H1 (cell line): ENCODE measurements at regions not wholly inside any gene's neighbourhood (a gene's known extent, or its start where the extent isn't known, plus 50 kb on each side); places are given as distances from the start of the nearest gene placed in this dataset.

Experiments used
- CBX5 ChIP-seq: fragments of 300-800, 300-1000 bp; sonication (generic); IDR thresholded peaks from 2 replicates; pipeline ENCODE4 v1.7.1; 2016; ENCODE audit warnings: antibody characterized with exemption, low read length, low read depth
- POLR2A ChIP-seq, 2 experiments: IDR thresholded peaks; 1 replicate in 1 of 2; 2 replicates in 1 of 2; pipeline ENCODE4 v1.6.1; 2011; ENCODE audit warnings: low read depth in 2 of 2, low read length in 2 of 2, mild to moderate bottlenecking in 2 of 2; ENCODE audit errors: control extremely low read depth in 1 of 2
- RNF2 ChIP-seq: fragments of 200-900, 300-1000 bp; sonication (generic); IDR thresholded peaks from 2 replicates; pipeline ENCODE4 v1.7.1; 2016; ENCODE audit warnings: borderline replicate concordance, low read depth, mild to moderate bottlenecking, antibody characterized with exemption, low read length; ENCODE audit not compliant: poor library complexity, severe bottlenecking; ENCODE audit errors: missing control alignments
- SP2 ChIP-seq: IDR thresholded peaks from 2 replicates; pipeline ENCODE4 v1.6.1; 2012; ENCODE audit warnings: mild to moderate bottlenecking, low read length, inconsistent platforms
- SRF ChIP-seq: IDR thresholded peaks from 2 replicates; pipeline ENCODE4 v1.6.1; 2011; ENCODE audit warnings: mild to moderate bottlenecking, low read depth, low read length, moderate library complexity
- TF ChIP-seq, protein P1 (sequence below): IDR thresholded peaks from 2 replicates; pipeline ENCODE4 v1.6.1; 2011; ENCODE audit warnings: low read depth, mild to moderate bottlenecking, low read length; ENCODE audit not compliant: insufficient read depth

GRCh38 chr9:124087226-124087625 is 75.7 kb downstream of the LHX2 start (continued):
- no peak for TF ChIP-seq RNF2
- no peak for TF ChIP-seq CBX5
- TF ChIP-seq POLR2A (IDR thresholded peaks at IDR 0.05; ENCODE audit: control extremely low read depth in 1 of 2, low read depth in 2 of 2, low read length in 2 of 2), result no peak
- TF ChIP-seq SRF, result no peak
- TF ChIP-seq SP2, result no peak
- TF ChIP-seq, protein P1, sequence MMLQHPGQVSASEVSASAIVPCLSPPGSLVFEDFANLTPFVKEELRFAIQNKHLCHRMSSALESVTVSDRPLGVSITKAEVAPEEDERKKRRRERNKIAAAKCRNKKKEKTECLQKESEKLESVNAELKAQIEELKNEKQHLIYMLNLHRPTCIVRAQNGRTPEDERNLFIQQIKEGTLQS, result no peak
